GM12878 (cell line): ENCODE measurements at regions not wholly inside any gene's neighbourhood (a gene's known extent, or its start where the extent isn't known, plus 50 kb on each side); places are given as distances from the start of the nearest gene placed in this dataset.

Source experiments
- ATAC-seq: fragments of 200-7000 bp; cut with Tn5 transposase; 3 replicates; pipeline ENCODE4 v1.9.1; 2020; ENCODE audit warnings: mild to moderate bottlenecking, moderate library complexity
- BruUV-seq: library from RNA; stranded (reverse); fragments of 400-500 nt; replicated peaks from 2 replicates; lab custom pipeline; 2021; lab: Mats Ljungman, UMichigan
- CTCF ChIA-PET: fragments of 300-600 bp; sonication (Branson Sonifier 250); formaldehyde crosslinking; extraction: SDS; loops from one replicate; lab custom pipeline; 2021; ENCODE audit warnings: inconsistent platforms; lab: Yijun Ruan, JAX
- POLR2A ChIA-PET: fragments of 350-600 bp; formaldehyde crosslinking; extraction: SDS; loops from one replicate; lab custom pipeline; 2021; ENCODE audit warnings: inconsistent platforms; lab: Charles Lee
- RAD21 ChIA-PET: fragments of 300-600 bp; sonication (Branson Sonifier 250); formaldehyde crosslinking; loops from one replicate; lab custom pipeline; 2023; ENCODE audit warnings: antibody characterized with exemption; ENCODE audit not compliant: unreplicated experiment; lab: Charles Lee
- SMC1A ChIA-PET: fragments of 300-600 bp; sonication (Branson Sonifier 250); formaldehyde crosslinking; loops from one replicate; lab custom pipeline; 2023; ENCODE audit not compliant: unreplicated experiment, uncharacterized antibody; lab: Charles Lee
- DNase-seq: peaks from one replicate; pipeline ENCODE4 v3.0.0-alpha.2; 2011; ENCODE audit warnings: low read depth, low spot score
- FAIRE-seq: peaks from 3 replicates; lab custom pipeline; 2011; peaks lifted over from hg19 to GRCh38; lab: Jason Lieb, UNC
- H2AFZ ChIP-seq: 2 replicates; pipeline ENCODE4 v1.6.0; 2011; ENCODE audit warnings: low read depth, low read length, control low read depth; ENCODE audit not compliant: control insufficient read depth
- H3K27ac ChIP-seq: 2 replicates; pipeline ENCODE4 v1.5.1; 2011; ENCODE audit warnings: control low read depth; ENCODE audit not compliant: control insufficient read depth, insufficient read depth
- H3K27me3 ChIP-seq, 2 experiments: replicated peaks in 1 of 2; 2 replicates each; pipeline versions ENCODE4 v1.6.0 to v1.6.1; 2011; ENCODE audit warnings: low read length in 1 of 2; ENCODE audit not compliant: control insufficient read depth in 2 of 2, insufficient read depth in 2 of 2
- H3K36me3 ChIP-seq, 2 experiments: 2 replicates each; pipeline ENCODE4 v1.5.1; 2011; ENCODE audit warnings: low read length in 1 of 2; ENCODE audit not compliant: control insufficient read depth in 2 of 2, insufficient read depth in 2 of 2
- H3K4me1 ChIP-seq: 2 replicates; pipeline ENCODE4 v1.6.1; 2011; ENCODE audit warnings: mild to moderate bottlenecking, low read length, moderate library complexity, mixed read lengths; ENCODE audit not compliant: control insufficient read depth, insufficient read depth
- H3K4me2 ChIP-seq: 2 replicates; pipeline ENCODE4 v1.6.0; 2011; ENCODE audit warnings: control low read depth; ENCODE audit not compliant: control insufficient read depth, insufficient read depth
- H3K4me3 ChIP-seq: fragments of 200-600 bp; sonication (generic); 2 replicates; pipeline ENCODE4 v1.5.1; 2016
- H3K79me2 ChIP-seq: 2 replicates; pipeline ENCODE4 v1.6.0; 2011; ENCODE audit warnings: low read length; ENCODE audit not compliant: control insufficient read depth, insufficient read depth
- H3K9ac ChIP-seq: 2 replicates; pipeline ENCODE4 v1.8.0; 2011; ENCODE audit warnings: low read length, control low read depth, mixed read lengths; ENCODE audit not compliant: control insufficient read depth, insufficient read depth
- H3K9me3 ChIP-seq: replicated peaks from 3 replicates; pipeline ENCODE4 v1.5.1; 2011; ENCODE audit warnings: mild to moderate bottlenecking, low read length; ENCODE audit not compliant: control insufficient read depth, insufficient read depth
- H4K20me1 ChIP-seq: 2 replicates; pipeline ENCODE4 v1.6.0; 2011; ENCODE audit not compliant: control insufficient read depth, insufficient read depth
- CHD2 ChIP-seq: IDR thresholded peaks from 2 replicates; pipeline ENCODE4 v1.6.1; 2011; ENCODE audit warnings: low read depth, low read length, improper control_type of control experiment, borderline replicate concordance
- IKZF1 ChIP-seq: fragments of 450-650 bp; conservative IDR thresholded peaks from 2 replicates; pipeline ENCODE4 v1.6.1; 2017; ENCODE audit warnings: antibody characterized with exemption, mild to moderate bottlenecking
- KDM1A ChIP-seq: fragments of 200-600 bp; sonication (generic); IDR thresholded peaks from 2 replicates; pipeline ENCODE4 v1.6.1; 2016; ENCODE audit warnings: borderline replicate concordance
- KLF5 ChIP-seq: fragments of 450-650 bp; IDR thresholded peaks from 2 replicates; pipeline ENCODE4 v1.6.1; 2014; ENCODE audit warnings: mild to moderate bottlenecking; ENCODE audit not compliant: partially characterized antibody
- RFX5 ChIP-seq: IDR thresholded peaks from 2 replicates; pipeline ENCODE4 v1.6.1; 2011; ENCODE audit warnings: low read depth, low read length, improper control_type of control experiment
- SIX5 ChIP-seq: IDR thresholded peaks from 2 replicates; pipeline ENCODE4 v1.6.1; 2011; ENCODE audit warnings: mild to moderate bottlenecking, low read depth, low read length, moderate library complexity; ENCODE audit not compliant: severe bottlenecking
- SP1 ChIP-seq: IDR thresholded peaks from one replicate; pipeline ENCODE4 v1.6.1; 2011; ENCODE audit warnings: low read depth, low read length
- SREBF1 ChIP-seq: IDR thresholded peaks from 2 replicates; pipeline ENCODE4 v1.6.1; 2012; ENCODE audit warnings: mild to moderate bottlenecking, low read length
- STAT3 ChIP-seq: IDR thresholded peaks from 2 replicates; pipeline ENCODE4 v1.6.1; 2011; ENCODE audit warnings: low read depth, low read length, improper control_type of control experiment
- TAF1 ChIP-seq: IDR thresholded peaks from 2 replicates; pipeline ENCODE4 v1.6.1; 2011; ENCODE audit warnings: mild to moderate bottlenecking, low read depth, low read length, borderline replicate concordance
- TCF7 ChIP-seq: IDR thresholded peaks from 2 replicates; pipeline ENCODE4 v1.6.1; 2014; ENCODE audit warnings: antibody characterized with exemption, borderline replicate concordance
- YY1 ChIP-seq: IDR thresholded peaks from 2 replicates; pipeline ENCODE4 v1.6.1; 2011; ENCODE audit warnings: low read depth, mild to moderate bottlenecking, low read length
- ZNF274 ChIP-seq: IDR thresholded peaks from one replicate; pipeline ENCODE4 v1.8.0; 2011; ENCODE audit not compliant: insufficient read length, insufficient read depth
- WGBS: methylation state at CpG from one replicate; pipeline ENCODE4 v1.1.6; 2016; ENCODE audit warnings: low lambda C conversion rate; ENCODE audit not compliant: insufficient replicate concordance, insufficient coverage; ENCODE audit errors: missing lambda C conversion rate; 5-methylcytosine and 5-hydroxymethylcytosine counted together
- in situ Hi-C: fragments of 300-500 bp; cut with MboI; formaldehyde crosslinking; loops from 9 replicates; pipeline ENCODE4 v1.14.3; 2018; ENCODE audit warnings: mixed read lengths
- intact Hi-C: fragments of 100-400 bp; cut with micrococcal nuclease; formaldehyde crosslinking; loops from one replicate; pipeline ENCODE4 v1.14.2; 2022; ENCODE audit not compliant: unreplicated experiment
- TF ChIP-seq, protein P1 (sequence below): fragments of 450-650 bp; IDR thresholded peaks from 2 replicates; pipeline ENCODE4 v1.6.1; 2017; ENCODE audit warnings: mild to moderate bottlenecking, moderate library complexity
- TF ChIP-seq, protein P2 (sequence below): IDR thresholded peaks from 2 replicates; pipeline ENCODE4 v1.6.1; 2011; ENCODE audit warnings: mild to moderate bottlenecking, low read depth, low read length, moderate library complexity; ENCODE audit not compliant: insufficient replicate concordance
- TF ChIP-seq, protein P3 (sequence below): IDR thresholded peaks from 2 replicates; pipeline ENCODE4 v1.6.1; 2012; ENCODE audit warnings: low read depth, low read length, improper control_type of control experiment

DNA sequence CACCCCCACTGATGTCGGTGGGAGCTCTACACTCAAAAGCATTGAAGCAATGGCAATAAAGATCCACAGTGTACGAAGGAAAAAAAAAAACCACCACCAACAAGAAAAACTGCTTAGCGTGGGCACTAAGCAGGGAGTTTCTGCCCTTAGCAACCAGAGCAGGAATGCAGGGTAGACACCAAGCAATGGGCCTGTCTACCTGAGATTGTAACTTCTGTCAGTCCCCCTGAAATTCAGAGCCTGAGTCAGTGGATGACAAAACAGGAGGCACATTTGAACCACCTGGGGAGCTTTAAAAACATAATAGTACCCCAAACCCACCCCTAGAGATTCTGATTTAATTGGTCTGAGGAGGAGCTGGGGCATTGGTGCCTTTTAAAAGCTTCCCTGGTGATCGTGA, 275.2 kb downstream of the SATB1 start:
- WGBS: 23% methylated on average over 4 of the region's 4 CpGs
- H3K4me2 ChIP-seq: no peak overlapping the region
- H2AFZ ChIP-seq: no peak overlapping the region
- ChIA-PET RAD21 (no interaction called here), POLR2A (no interaction called here), SMC1A (no interaction called here), CTCF (interaction anchor here (0.6 to 2.6 kb wide), 2 partner anchors 23 to 397 kb away, joined by 3 to 6 read pairs; no protein-coding TSS in a partner anchor)
- no peaks in the 10 kb centered on the region for H3K9me3 ChIP-seq
- TF ChIP-seq TCF7 (no peak), TAF1 (no peak), SP1 (no peak), CHD2 (no peak), STAT3 (no peak), KLF5 (no peak), YY1 (no peak), RFX5 (no peak), IKZF1 (no peak), KDM1A (no peak), SIX5 (no peak), ZNF274 (no peak), SREBF1 (no peak)
- TF ChIP-seq, protein P1, sequence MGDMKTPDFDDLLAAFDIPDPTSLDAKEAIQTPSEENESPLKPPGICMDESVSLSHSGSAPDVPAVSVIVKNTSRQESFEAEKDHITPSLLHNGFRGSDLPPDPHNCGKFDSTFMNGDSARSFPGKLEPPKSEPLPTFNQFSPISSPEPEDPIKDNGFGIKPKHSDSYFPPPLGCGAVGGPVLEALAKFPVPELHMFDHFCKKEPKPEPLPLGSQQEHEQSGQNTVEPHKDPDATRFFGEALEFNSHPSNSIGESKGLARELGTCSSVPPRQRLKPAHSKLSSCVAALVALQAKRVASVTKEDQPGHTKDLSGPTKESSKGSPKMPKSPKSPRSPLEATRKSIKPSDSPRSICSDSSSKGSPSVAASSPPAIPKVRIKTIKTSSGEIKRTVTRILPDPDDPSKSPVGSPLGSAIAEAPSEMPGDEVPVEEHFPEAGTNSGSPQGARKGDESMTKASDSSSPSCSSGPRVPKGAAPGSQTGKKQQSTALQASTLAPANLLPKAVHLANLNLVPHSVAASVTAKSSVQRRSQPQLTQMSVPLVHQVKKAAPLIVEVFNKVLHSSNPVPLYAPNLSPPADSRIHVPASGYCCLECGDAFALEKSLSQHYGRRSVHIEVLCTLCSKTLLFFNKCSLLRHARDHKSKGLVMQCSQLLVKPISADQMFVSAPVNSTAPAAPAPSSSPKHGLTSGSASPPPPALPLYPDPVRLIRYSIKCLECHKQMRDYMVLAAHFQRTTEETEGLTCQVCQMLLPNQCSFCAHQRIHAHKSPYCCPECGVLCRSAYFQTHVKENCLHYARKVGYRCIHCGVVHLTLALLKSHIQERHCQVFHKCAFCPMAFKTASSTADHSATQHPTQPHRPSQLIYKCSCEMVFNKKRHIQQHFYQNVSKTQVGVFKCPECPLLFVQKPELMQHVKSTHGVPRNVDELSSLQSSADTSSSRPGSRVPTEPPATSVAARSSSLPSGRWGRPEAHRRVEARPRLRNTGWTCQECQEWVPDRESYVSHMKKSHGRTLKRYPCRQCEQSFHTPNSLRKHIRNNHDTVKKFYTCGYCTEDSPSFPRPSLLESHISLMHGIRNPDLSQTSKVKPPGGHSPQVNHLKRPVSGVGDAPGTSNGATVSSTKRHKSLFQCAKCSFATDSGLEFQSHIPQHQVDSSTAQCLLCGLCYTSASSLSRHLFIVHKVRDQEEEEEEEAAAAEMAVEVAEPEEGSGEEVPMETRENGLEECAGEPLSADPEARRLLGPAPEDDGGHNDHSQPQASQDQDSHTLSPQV: no peak
- TF ChIP-seq, protein P2, sequence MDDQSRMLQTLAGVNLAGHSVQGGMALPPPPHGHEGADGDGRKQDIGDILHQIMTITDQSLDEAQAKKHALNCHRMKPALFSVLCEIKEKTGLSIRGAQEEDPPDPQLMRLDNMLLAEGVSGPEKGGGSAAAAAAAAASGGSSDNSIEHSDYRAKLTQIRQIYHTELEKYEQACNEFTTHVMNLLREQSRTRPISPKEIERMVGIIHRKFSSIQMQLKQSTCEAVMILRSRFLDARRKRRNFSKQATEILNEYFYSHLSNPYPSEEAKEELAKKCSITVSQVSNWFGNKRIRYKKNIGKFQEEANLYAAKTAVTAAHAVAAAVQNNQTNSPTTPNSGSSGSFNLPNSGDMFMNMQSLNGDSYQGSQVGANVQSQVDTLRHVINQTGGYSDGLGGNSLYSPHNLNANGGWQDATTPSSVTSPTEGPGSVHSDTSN: no peak
- TF ChIP-seq, protein P3, sequence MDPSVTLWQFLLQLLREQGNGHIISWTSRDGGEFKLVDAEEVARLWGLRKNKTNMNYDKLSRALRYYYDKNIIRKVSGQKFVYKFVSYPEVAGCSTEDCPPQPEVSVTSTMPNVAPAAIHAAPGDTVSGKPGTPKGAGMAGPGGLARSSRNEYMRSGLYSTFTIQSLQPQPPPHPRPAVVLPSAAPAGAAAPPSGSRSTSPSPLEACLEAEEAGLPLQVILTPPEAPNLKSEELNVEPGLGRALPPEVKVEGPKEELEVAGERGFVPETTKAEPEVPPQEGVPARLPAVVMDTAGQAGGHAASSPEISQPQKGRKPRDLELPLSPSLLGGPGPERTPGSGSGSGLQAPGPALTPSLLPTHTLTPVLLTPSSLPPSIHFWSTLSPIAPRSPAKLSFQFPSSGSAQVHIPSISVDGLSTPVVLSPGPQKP: no peak
- no peaks in the 10 kb centered on the region for H3K27me3 ChIP-seq
- FAIRE-seq: no peak
- in situ Hi-C loops (no loop called here), intact Hi-C loops (no loop called here)
- H3K27ac ChIP-seq: no peak overlapping the region
- no peak overlapping the region for H3K9ac ChIP-seq
- no peaks in the 10 kb centered on the region for H4K20me1 ChIP-seq
- no peaks in the 10 kb centered on the region for H3K4me1 ChIP-seq
- no peaks in the 10 kb centered on the region for H3K79me2 ChIP-seq
- no TSS peak for BruUV-seq
- no peak for DNase-seq
- H3K36me3 ChIP-seq: no peaks in the 10 kb centered on the region
- H3K4me3 ChIP-seq: no peak overlapping the region
- ATAC-seq: no peak
